A673 (cell line): ENCODE measurements at regions not wholly inside any gene's neighbourhood (a gene's known extent, or its start where the extent isn't known, plus 50 kb on each side); places are given as distances from the start of the nearest gene placed in this dataset.

Experiments
- EZH2 ChIP-seq: fragments of 200-600 bp; sonication (generic); IDR thresholded peaks from 2 replicates; pipeline ENCODE4 v1.6.1; 2017; ENCODE audit warnings: borderline replicate concordance, low read depth, mild to moderate bottlenecking, mixed read lengths, antibody characterized with exemption, low read length; ENCODE audit not compliant: poor library complexity, severe bottlenecking
- TF ChIP-seq, protein P1 (sequence below): fragments of 300-800, 200-600 bp; sonication (generic); conservative IDR thresholded peaks from 2 replicates; pipeline ENCODE4 v1.5.1; 2017; ENCODE audit warnings: low read depth, mild to moderate bottlenecking, antibody characterized with exemption, low read length, moderate library complexity, mixed read lengths

DNA sequence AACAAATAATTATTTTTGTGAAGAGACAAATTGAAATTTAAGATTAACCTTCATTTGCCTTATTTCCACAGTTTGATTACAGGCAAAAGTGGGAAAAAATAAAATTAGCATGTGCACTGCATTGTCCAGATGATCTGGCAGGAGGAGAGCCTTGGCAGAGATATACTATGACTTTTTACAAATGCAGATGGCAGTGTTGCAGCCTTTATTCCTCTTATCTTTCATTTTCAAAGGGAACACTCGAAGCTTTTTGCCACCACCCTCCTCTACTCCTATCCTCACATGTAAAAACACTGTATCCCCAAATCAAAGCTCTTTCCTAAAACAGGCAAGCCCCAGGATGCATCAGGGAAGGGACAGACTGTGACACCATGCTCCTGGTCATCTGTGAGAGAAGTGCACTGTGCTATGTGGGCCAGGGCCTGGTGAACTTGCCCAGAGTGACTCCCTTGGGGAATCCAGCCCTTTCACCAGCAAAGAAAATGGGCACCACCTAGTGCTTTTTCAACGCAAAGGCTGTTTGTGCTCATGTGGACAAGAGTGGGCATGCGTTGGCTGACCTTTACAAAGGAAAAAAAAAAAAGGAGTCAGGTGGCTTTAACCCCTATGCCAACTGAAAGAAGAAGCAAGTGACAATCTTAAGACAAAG, 74.7 kb upstream of the ETAA1 start:
- TF ChIP-seq, protein P1, sequence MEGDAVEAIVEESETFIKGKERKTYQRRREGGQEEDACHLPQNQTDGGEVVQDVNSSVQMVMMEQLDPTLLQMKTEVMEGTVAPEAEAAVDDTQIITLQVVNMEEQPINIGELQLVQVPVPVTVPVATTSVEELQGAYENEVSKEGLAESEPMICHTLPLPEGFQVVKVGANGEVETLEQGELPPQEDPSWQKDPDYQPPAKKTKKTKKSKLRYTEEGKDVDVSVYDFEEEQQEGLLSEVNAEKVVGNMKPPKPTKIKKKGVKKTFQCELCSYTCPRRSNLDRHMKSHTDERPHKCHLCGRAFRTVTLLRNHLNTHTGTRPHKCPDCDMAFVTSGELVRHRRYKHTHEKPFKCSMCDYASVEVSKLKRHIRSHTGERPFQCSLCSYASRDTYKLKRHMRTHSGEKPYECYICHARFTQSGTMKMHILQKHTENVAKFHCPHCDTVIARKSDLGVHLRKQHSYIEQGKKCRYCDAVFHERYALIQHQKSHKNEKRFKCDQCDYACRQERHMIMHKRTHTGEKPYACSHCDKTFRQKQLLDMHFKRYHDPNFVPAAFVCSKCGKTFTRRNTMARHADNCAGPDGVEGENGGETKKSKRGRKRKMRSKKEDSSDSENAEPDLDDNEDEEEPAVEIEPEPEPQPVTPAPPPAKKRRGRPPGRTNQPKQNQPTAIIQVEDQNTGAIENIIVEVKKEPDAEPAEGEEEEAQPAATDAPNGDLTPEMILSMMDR = peak; percentile 67
- no peak for TF ChIP-seq EZH2
